NK-92 (cell line): ENCODE measurements at regions not wholly inside any gene's neighbourhood (a gene's known extent, or its start where the extent isn't known, plus 50 kb on each side); places are given as distances from the start of the nearest gene placed in this dataset.

Experiments
- DNase-seq: peaks from one replicate; lab custom pipeline; 2025; ENCODE audit not compliant: unreplicated experiment; lab: John Stamatoyannopoulos, UW

DNA sequence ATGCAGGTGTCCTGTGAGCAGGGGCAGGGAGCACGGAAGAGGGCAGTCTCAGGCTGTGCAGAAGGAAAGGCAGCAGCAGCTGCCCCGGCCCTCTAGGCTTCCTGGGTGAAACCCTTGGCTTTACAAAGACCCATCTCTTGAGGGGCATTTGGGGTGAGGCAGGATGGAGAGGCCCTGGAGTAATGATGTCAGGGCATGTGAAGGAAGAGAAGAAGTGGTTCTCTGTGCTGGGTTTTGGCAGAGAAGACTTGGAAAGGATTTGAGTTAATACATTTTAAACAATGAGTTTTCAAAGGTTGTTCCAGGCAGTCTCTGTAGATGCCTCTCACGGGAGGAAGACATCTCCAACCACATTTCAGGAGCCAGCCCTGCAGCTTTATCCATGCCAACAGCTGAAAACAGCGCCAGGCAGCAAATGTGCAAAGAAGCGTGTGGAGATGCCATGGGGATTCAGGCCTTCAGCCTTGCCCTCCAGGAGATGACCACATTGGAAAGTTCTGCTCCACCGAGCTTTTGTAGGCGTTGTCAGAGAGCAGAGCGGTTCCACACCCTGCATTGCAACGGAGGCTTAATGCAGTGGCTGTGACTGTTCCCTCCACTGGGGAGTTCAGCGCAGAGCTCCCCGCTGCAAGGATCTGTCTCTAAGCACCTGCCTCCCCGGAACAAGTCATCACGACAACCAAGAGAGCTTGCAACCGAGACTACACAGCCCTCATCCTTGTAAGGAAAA lies 322.8 kb downstream of the UQCRFS1 start:
- no peak for DNase-seq

DNA sequence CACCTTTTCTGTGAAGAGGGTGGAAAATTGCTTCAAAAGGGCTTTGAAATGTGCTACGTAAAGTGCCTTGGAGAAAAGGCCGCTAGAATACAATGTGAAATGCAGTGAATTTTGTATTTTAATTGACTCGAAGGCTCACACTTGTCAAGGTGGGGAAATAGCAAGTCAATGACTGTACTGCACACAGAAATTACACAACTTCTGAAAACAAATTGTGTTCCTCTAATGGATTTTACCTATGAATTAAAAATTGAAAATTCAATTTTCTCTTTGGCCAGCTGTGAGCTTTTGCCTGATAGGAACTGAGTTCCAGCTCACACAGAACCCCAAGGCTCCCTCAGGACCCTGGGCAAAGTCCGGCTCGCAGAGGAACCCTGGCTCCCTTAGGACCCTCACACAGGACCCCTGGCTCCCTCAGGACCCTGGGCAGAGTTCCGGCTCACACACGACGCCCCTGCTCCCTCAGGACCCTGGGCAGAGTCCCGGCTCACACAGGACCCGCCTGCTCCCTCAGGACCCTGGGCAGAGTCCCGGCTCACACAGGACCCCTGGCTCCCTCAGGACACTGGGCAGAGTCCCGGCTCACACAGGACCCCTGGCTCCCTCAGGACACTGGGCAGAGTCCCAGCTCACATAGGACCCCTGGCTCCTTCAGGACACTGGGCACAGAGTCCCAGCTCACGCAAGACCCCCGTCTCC lies 324.9 kb downstream of the UQCRFS1 start:
- no peak for DNase-seq

DNA sequence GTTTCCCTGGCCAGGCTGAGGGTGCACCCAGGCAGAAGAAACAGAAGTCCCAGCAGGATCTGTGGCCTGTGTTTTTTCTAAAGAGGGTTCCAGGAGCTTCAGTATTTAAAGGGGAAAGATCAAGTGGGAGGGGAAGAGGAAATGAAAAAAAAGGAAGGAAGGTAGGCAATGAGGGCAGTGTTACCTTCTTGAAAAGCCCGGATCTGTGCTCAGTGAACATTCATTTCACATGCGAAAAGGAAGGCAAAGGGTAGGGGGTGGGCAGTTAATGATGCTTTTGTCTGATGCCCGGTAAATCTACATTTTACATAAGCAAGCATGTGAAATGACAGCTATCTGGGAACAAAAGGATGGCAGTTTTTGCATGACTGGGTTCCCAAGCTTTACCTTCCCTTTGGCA lies 326.2 kb downstream of the UQCRFS1 start:
- DNase-seq = no peak

DNA sequence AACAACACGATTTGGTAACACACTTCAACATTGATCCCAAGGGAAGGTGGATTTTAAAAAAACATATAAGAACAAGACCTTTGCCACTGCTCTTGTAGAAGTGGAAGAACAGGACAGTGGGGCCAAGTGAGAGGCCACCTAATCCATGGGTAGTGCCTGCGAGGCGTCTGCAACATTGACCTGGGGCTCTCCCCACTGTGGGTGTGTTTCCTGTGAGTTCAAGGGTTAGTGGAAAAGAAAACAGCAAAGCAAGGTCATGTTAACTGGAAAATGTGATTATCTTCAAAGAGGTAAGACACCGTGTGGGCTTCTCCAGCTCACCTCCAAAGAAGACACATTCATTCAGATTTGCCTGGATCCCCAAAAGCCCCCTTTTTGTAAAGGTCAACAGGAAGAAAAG lies 327.0 kb downstream of the UQCRFS1 start:
- DNase-seq = no peak

DNA sequence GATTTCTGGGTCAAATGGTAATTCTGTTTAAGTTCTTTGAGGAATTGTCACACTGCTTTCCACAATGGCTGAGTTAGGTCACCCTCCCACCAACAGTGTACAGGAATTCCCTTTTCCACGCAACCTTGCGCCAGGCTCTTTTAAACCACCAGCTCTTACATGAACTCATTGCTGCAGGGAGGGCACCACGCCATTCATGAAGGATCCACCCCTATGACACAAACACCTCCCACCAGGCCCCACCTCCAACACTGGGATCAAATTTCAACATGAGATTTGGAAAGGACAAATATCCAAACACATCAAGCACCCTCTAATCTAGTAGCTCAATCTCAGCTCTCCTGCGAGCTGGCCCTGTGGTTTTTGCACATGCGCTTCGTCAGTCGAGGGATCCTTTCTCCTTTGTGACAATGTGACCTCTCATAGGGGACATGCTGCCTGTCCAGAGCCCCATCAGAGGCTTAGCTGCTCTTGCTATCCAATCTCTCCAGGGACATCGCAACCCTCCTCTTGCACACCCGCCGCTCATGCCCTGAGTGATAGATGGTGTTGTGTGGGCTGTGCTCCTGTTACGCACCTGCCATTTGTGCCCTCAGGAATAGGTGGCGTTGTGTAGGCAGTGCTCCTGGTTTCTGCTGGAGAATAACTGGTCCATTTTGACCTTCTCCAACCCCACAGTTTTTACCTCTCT lies 328.0 kb downstream of the UQCRFS1 start:
- no peak for DNase-seq

DNA sequence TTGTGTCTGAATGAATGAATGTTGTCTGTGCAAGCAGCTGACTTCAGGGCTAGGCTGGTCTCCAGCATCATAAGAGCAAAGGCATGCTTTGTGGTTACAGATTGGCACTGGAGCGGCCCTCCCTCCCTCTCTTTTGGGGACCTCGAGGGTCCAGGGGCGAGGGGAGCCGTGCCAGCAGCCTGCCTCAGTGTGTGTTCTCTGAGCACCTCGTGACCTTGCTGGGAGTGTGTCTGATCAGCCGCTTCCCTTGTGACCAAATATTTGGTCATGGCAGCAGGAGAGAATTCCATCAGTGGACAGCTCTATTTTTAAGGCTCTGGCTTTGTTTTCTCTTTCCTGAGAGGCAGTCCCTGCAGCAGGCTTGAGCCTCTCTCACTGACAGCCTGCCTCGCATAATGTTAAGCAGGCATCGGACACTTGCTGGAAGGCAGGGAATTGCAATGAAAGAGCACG lies 329.7 kb downstream of the UQCRFS1 start:
- DNase-seq = no peak

DNA sequence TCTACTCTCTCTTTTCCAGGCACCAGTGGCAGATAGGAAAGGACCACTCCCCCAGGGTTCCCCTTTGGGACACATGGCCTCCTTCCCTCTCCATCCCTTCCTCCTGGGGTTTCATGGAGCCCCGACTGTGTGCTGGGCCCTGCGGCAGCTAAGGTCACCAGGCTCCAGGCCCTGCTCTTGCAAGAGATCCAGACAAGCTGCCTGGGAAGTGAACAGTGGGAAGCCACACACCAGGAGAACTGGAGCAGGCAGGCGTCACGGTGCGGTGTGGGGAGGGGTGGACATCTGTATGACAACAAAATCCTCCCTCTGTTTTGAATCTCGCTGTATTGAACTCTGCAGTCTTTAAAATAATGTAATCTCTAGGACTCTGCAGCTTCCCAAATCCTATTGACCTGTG lies 330.1 kb downstream of the UQCRFS1 start:
- no peak for DNase-seq

DNA sequence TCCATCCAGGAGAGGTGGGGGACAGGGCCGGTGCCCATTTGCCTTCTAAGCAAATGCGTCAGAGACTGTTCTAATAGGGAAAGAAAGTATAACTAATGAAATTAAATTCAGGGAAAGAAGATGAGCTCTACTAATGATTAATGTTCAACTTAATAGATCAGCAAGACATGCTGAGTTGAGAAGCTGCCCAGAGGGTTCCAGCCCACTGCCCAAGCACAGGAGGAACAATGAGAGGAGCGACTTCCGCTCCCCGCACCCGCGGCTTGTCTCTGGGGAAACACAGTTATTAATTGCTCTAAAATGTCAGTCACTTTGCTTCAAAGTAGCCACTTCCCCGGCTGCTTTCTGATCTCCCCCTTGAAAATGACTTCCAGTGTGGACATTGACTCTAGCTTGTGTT lies 331.3 kb downstream of the UQCRFS1 start:
- no peak for DNase-seq

DNA sequence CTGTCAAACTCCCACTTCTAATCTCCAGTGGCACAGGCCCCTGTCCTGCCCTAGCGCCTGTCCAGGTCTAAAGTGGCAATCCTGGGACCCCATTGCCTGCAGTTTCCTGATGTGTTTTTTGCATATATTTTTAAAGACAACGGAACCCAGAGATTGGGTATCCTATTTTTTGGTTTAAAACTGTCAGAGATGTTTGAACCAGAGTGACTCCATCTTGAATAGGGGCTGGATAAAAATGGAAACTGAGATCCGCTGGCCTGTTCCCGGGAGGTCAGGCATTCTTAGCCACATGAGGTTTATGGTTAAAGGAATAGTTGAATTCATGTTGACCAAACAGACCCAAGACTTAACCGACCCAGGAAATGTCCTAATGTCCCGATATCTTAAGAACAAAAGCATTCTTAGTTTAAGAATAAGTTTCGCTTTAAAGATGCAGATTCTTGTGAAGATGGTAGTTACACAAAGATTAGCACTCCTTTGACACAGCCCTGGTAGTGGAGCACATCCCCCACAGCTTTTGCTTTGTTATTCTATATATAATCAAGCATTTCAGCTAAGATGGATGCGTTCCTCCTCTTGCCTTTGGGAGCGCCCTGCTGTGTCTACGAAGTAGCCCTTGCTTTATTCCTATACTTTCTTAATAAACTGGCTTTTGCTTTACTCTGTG lies 332.1 kb downstream of the UQCRFS1 start:
- DNase-seq = no peak

DNA sequence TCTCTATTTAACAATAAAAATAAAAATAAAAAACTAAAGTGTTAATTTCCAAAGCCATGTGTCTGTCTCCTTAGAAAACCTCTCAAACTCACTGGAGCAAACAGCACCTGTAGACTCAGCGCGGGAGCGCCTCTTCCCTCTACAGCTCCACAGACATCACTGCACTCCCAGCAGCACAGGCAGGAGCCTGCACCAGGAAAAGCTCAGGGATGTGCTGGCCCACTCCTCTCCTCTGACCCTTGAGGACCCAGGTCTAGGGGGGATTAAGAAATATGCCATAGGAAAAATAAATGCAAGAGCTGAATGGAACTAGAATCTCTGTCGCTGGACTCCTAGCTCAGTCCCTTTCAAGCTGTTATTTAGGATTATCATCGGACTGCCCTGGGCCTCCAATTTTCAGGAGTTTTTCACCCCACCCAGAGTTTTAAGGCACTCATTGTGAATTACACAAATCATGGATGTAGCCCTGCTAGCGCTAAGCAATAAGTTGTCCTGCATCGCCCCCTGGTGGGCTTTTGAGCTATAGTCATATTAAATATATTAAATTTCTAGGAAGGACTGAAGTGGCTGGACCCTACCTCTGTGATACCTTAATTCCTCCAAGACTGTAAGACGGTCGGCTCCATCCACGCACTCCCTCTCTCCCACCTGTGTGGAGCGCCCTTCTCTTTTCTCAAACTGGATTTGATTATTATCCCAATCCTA lies 333.9 kb downstream of the UQCRFS1 start:
- DNase-seq = no peak

DNA sequence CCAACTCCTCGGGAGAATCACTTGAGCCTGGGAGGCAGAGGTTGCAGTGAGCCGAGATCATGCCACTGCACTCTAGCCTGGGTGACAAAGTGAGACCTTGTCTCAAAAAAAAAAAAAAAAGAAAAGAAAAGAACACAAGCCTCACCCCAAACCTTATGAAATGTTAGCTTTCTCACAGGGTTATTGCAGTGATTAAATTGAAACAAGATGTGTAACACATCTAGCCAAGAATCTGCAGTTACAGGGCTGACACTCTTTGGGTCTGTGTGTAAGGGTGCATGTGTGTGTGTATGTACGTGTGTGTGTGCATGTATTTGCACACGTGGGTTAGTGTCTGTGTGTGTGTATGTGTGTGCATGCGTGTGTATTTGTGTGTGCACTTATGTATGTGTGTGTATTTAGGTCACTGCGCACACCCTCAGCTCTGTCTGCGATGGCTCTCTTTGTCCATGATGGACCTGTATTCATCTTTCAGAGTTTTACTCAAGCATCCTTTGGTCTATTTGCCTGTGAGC lies 336.3 kb downstream of the UQCRFS1 start:
- DNase-seq = no peak

DNA sequence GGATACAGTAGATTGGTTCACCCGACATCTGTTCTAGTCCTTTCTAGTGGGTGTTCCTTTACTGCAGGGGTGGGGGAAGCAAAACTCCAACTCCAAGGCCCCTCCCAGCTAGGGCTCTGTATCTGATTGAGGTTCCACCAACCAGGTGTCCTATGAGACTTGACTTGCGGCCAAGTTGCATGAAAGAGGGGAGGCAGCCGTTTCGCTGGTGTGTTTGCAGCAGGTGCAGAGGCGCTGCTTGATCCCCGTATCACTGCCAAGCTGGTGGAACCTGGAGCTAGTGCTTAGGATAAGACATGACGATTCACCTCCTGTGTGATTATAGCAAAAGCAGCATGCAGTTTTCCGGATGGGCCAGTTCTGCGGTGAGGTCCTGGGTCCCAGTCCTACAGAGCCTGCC lies 338.2 kb downstream of the UQCRFS1 start:
- DNase-seq = no peak

DNA sequence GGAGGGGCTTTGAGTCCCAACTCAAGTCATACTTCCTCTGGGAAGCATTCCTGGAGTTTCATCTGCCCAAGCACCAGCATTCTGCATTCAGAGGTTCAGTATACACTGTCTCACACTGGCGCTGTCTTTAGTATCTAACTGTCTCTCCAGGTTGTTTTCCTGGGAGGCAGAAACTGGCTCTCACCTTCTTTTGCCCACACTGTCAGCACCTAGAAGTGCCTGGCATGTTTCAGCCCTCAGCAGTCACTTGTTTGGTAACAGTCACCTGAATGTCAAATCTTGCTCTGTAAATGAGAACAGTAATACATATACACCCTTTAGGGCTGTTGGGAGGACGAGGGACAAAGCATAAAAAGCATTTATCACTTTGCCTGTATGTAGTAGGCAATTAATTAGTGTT lies 339.6 kb downstream of the UQCRFS1 start:
- DNase-seq = no peak

DNA sequence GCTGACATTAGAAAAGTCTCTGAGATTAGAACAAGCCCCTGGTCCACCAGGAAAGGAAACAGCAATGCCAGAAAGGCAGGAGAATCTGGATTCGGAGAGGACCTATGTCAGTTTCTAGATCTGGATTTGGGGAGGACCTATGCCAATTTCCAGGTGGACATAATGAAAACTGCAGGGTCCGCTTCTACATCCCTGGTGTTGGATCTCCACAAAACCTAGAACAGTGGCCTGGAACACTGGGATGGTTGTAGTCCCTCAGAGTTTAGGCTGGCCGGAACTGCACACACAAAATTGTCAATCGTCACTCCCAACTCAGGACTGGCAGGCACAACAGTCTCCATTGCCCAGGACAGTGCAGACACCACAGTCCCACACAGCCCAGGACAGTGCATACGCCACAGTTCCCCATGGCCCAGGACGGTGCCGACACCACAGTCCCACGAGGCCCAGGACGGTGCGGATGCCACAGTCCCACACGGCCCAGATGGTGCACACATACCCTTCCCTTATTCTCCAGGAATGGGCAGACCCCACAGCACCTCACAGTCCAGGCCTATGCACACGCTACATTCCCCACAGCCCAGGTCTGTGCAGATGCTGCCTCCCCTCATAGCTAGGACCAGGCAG lies 341.7 kb downstream of the UQCRFS1 start:
- no peak for DNase-seq

DNA sequence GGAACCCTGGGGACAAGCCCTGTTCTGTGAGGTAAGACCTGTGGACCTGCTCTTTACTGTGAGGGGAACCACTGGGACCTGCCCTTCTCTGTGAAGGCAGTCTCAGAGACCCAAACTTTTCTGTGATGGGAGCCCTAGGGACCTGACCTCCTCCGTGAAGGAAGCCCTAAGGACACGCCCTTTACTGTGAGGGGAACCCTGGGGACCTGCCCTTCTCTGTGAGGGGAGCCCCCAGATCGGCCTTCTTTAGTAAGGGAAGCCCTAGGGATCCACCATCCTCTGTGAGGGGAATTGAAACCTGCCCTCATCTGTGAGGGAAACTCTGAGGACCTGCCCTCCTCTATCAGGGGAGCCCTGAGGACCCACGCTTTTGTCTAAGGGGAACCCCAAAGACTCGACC lies 343.5 kb downstream of the UQCRFS1 start:
- no peak for DNase-seq

DNA sequence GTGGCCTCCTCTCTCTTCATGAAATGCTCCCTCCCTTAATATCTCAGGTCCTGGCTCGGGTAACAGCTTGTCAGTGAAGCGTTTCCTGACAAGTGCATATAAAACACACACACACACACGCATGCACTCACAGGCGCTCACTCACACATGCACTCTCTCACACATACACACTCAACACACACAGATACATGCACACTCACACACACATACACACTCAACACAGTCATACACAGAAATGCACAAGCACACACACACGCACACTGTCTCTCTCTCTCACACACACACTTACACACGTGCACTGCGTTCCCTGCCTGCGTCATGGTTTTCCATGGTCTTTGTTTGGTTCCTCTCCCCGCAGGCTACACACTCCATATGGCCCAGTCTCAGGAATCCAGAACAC lies 344.1 kb downstream of the UQCRFS1 start:
- no peak for DNase-seq

DNA sequence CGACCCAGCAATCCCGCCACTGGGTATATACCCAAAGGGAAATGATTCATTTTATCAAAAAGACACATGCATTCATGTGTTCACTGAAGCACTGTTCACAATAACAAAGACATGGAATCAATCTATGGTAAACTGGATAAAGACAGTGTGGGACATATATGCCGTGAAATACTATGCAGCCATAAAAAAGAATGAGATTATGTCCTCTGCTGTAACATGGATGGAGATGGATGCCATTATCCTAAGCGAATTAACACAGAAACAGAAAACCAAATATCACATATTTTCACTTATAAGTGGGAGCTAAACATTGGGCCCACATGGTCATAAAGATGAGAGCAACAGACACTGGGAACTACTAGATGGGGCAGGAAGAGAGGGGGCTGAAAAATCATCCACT lies 345.0 kb downstream of the UQCRFS1 start:
- DNase-seq = no peak

DNA sequence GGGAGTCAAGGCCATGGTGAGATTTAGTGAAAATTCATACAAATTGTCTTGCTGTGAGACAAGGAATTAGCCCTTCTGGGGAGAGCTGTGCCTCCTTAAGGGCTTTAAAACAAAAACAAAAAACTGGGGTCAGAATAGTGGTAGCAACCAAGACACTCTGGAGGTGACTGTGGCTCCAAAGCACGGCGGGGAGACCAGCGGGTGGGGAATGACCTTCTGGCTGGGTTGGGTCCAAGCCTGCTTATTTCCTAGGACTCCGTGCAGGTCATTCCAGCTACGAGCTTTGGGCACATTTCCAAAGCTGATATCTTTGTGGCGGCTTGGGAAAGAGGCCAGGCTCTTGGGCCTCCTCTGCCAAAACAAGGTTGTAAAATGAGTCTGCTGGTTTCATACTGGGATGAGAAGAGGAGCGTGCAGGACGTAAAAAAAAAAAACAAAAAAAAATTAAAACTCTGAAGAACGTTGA lies 348.3 kb downstream of the UQCRFS1 start:
- no peak for DNase-seq

DNA sequence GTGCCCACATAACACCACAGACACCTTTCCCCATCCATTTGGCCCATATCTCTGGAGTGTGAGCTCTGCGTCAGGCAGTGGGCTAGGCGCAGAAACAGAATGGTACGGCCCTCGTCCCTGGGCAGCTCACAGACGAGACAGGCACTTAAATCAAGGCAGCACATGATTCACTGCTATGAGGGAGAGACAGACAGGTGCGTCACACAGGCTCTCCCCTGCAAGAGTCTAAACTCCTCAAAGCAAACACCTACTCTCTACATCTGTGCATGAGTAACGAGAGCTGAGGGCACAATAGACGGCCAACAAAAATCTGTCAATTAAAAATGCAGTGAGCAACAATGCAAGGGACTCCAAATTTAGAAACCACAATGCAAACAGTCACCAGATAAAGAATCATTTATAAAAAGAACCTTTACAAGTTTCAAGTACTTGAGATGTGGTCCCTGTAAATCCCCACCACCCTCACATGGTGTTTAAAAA lies 348.9 kb downstream of the UQCRFS1 start:
- DNase-seq = no peak

DNA sequence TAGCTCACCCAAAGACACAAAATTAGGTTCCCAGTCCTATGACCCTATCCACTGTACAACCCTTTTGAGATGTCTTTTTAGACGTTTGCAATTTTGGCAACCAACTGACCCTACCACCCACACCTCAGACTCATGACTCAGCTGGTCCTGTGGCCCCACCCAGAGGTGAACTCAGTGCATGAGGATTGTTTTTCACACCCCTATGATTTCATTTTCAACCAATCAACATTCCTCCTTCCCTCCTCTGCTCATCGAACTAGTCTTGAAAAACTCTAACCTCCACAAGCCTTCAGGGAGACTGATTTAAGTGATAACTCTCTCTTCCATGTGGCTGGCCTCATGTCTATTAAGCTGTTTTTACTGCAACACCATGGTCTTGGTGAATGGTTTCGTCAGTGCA lies 350.7 kb downstream of the UQCRFS1 start:
- no peak for DNase-seq
